GM18519 (cell line): ENCODE measurements at regions not wholly inside any gene's neighbourhood (a gene's known extent, or its start where the extent isn't known, plus 50 kb on each side); places are given as distances from the start of the nearest gene placed in this dataset.

Experiments used
- ATAC-seq: cut with Tn5 transposase; IDR thresholded peaks from one replicate; pipeline ENCODE4 v1.9.1; 2021; ENCODE audit warnings: mild to moderate bottlenecking, moderate library complexity; ENCODE audit not compliant: unreplicated experiment, low FRiP score

DNA sequence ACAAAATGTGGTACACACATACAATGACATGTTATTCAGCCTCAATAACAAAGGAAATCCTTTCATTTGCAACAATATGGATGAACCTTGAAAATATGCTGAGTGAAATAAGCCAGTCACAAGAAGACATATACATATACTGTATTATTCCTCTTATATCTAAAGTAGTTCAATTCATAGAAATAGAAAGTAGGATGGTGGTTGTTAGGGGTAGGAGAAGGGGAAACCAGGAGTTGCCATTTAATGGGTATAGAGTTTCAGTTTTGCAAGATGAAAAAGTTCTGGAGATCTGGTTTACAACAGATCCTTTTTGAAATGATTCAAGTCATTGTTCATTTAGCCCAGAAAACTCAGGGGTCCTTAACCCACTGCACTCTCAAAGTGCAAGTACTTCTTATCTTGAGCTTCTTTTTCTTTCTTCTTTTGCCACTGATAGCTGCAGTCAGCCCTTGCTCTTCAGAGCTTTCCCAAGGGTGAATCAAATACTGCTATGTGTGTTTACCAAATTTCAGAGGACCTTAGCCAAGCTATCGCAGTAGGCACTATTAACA lies 208.0 kb upstream of the EOMES start:
- no peak for ATAC-seq

DNA sequence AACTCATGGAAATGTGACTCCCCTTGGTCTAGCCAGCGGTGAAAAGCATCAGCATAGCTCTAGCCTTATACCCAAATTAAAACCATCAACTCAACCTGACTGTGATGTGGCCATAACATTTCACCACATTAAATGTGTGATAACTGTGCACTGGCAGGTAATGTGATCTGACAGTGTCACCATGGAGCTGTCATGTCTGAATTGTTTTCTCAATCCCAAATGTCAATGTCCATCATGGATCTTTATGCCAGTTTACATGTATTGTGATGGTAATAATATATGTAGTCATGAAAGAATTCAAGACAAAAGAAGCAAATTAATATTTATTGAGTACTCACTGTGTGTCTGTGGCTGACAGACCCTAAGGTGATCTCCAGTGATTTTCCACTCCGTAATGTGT lies 213.4 kb upstream of the EOMES start:
- ATAC-seq = no peak

DNA sequence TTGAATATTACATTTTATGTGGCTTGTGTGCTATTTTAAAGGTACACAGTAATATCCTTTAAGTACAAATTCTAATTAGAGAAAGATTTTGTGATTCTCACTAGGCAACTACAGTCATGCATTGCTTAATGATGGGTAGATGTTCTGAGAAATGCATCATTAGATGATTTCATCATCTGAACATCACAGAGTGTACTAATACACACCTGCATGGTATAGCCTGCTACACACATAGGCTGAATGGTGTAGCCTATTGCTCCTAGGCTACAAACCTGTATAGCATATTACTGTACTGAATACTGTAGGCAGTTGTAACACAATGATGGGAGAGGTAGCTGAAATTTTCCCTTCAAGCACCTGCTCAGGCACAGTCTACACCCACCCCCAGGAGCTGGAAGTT lies 217.4 kb upstream of the EOMES start:
- no peak for ATAC-seq

DNA sequence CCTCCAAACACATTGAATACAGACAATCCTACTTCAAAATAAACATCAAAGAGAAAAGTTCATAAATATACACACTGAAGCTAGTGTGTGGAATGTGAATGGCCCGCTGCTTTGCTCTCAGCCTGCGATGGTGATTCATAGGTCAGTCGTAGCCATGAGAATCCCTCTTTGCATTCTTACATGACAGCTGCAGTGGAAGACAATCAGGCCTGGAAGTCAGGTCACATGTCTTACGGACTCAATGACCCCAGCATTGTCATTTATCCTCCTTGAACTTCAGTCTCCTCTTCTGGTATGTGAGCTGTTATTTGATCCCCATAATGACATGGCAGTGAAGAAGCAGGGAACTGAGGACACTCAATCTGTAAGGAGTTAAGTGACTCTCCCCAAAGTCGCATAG lies 217.8 kb upstream of the EOMES start:
- ATAC-seq = no peak

DNA sequence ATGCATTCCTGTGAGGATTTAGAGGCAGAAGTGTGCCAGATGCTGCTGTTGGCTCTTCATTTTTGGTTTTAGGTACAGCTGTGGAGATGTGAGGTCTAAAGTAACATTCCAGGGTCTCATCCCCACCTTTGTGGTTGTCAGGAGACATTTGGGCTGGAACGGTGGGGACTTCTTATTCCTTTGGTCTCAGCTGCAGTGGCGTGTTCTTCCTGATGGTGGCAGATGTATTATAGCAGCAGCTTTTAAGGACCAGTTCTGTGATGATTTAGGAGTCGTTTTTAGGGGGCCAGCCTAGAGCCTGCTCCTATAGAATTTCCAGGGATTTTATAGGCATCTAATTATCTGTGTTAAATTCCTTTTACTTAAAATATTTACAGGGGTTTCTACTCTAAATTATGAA lies 221.0 kb upstream of the EOMES start:
- no peak for ATAC-seq

DNA sequence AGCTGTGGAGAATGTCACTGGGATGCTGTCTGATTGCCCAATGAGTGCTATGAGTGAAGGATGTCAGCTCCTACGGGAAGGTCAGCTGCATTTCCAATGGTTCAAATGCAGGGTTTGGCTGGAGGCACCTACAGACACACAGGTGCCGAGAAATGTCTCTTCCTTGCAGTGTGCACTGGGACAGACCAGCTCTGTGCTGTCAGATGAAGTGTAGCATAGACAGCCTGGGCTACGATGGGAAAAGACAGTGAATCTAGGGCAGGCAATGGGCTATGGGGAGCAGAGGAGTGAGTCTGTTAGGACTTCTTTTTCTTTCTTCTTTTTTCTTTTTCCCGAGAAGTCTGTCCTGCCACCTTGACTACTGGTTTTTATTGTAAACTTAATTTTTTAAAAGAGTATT lies 223.1 kb upstream of the EOMES start:
- no peak for ATAC-seq

DNA sequence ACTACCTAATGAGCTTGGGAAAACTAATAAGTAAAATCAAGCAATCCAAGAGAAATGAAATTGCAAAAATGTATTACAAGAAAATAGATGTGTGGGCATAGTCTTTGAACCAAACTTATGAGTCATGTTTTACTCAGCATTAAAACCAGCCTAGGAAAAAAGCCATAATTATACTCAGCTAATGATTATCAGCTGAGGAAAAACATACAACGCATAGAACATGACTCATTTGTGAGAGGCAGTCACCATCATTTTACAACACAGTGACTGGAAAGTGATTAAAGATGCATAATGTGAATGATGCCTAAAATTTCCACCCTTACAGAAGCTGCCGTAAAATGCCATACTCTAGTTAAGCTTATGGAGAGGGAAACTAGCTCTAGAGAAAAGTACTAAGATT lies 238.0 kb upstream of the EOMES start:
- no peak for ATAC-seq

DNA sequence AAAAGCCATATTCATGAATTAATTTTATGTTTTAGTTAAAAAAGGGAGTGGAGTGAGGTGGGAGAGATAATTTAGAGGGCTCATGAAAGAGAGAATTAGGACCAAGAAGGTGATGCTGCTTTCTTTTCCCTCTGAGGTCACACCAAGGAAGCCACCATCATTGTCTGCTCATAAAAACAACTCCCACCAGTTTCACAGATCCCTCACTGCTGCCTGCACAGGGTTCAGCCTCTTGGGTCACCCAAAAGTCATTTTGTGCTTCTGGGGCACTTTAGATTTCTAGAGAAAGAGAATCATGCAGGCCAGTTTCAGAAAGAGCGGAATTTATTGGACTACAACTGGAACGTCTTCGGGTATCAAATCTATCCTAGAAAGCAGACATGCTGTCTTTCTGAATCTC lies 241.4 kb upstream of the EOMES start:
- ATAC-seq = no peak

DNA sequence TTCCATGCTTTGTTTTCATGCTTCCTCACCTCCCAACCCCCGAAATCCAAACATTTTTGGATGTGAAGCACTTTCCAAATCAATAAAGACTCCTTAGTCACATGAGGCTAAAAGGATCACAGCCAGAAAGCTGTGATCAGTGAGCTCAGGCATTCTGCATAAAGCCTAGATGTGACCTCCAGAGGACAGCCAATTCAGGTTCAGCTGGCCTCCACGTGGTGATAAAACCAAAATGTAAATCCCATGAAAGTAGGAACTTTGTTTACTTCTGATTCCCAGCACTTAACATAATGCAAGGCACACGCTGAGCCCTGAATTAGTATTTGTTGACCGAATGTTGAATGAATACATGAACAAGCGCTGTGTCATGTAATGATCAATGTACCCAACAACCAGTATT lies 249.5 kb upstream of the EOMES start:
- no peak for ATAC-seq

DNA sequence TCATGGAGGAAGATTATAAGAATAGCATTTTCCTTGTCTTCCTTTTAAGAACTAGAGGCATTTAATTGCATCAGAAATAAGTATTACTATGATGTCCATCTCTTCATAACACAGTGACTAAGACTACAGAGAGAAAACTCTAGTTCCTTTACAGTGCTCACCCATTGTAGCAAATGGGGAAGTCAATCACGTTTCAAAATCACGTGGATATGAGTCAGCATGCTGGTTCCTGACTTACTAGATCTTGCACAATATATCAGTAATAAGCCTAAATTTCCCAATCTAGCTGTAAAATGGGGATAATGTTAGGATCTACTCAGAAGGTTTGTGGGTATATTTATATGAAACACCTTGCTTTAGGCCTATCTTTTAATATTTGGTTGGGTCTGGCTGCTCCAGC lies 254.8 kb upstream of the EOMES start:
- ATAC-seq = no peak

DNA sequence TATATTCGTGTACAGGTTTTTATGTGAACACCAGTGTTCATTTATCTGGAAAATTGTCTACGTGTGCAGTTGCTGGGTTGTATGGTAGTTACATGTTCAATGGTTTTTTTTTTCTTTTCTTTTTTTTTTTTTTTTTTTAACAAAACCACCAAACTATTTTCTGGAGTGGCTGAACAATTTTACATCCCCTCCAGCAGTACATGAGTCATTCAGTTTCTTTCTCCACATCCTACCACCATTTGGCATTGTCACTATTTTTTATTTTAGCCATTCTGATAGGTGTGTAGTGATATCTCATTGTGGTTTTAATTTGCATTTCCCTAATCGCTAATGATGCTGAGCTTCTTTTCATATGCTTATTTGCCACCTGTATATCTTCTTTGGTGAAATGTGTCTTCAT lies 256.3 kb upstream of the EOMES start:
- no peak for ATAC-seq

DNA sequence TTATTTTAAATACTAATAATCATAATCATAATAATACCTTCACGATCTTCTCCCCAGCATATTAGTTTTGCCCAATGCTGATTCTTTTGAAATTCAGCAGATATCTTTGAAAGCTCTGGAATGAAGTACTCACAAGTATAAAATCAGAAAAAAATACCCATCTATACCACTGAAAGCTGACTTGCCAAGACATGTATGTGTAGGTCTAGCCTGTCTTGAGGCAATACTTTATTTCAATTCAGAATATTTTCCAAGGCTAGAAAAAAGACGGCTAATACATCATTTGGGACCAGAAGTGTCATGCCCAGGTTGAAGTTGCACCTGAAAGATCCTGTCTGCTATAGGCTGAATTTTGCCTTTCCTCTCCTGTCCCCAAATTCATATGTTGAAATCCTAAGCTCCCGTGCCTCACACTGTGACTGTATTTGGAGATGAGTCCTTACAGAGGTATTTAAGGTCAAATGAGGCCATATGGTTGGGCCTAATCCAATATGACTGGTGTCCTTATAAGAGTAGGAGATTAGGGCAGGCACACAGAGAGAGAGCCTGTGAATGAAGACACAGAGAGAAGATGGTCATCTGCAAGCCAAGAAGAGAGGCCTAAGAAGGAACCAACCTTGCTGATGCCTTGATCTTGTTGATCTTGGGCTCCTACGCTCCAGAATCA lies 255.9 kb upstream of the CMC1 start:
- no peak for ATAC-seq

DNA sequence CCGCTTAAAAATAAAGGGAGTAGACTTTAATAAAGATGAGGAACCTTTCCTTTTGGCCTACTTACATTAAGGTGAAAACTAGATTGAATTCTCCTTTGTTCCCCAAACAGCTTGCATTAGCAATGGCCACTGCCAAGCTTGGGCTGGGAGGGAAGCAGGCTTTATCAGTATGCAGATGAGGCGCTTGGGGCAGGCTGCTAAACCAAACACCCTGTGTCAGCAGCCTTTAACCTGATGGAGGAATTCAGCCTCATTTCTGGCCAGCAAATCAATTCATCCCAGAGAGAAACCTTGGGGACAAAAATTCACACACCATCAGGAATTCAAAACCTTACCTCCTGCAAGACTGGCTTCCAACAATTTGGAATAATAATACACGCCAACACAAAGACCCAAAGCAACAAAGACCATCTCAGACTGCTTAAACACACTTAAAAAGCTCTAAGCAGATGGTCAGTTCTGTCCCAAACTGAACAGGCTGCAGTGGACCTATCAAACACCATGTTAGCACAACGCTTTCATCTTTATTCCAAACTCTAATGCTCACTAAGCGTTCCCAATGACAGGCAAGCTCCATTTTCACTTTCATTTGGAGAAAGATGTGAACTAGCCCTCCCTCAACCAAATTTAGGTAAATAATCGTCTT lies 255.1 kb upstream of the CMC1 start:
- no peak for ATAC-seq

DNA sequence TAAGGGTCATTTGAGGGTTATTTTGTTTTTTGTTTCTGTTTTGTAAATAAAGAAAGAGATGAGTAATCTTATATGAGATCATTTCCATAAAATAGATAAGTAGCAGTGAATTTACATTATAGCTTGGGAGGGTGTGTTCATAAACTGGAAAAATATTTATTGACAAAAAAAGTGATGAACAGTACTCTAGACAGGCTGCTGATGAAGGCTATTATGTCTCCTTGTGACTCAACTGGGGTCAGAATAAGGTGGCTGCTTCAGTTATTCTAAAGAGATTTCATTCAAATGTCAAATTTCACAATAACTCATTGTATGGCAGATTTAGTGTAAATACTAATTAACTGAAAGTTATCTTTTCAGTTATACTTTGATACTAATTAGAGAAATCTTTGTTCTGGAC lies 251.1 kb upstream of the CMC1 start:
- no peak for ATAC-seq

DNA sequence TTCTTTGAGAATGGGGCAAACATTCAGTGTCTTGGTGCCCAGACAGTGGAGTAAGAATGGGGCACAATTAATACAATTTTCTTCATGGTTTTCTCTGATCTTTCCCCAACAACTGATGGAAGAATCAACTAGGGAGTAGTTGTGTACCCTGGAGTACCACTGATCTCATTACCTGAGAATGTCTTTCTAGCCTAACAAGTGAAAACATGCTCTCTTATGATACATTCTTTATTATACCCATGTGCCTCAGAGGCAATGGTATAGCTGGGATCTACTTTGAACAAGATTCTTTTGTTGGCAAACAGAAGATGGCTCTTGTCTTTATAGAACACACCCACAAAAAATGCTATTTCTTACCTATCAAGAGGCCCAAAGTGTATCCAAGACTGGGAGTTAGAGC lies 250.6 kb upstream of the CMC1 start:
- ATAC-seq = no peak

DNA sequence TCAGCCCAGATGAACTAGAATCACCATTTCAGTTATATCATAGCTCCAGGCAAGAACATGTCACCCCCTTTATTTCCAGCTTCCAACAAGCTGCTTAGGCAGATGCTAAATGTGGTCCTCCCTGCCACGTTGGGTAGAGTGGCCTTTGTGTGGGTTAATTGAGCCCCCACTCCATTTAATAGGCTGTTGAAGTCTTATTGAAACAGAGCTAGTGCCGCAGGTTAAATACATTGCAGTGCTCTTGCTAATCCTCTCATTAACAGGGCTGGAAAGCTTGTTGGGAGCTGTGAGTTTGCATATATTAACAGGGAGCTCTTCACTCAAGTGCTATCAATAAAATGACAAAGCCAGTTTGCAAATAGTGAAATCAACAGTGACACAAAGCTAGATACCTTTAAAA lies 248.4 kb upstream of the CMC1 start:
- no peak for ATAC-seq

DNA sequence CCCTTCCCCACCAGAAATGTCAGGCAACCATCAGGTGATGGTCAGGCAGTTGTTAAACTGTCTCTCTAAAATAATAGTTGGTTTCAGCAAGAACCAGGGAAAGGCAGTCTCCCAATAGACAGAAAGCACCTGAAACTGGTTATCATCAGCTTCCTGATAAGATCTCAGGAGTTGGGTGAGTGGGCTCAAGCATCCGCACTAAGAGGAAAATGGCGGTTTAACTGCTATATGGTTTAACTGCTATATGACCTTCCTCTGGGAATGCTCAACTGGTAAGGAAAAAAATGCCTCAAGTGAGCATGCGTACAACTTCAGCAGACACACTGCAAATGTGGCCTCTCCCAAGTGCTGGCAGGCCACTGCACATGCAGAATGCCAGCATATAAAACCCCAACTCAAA lies 240.8 kb upstream of the CMC1 start:
- no peak for ATAC-seq

DNA sequence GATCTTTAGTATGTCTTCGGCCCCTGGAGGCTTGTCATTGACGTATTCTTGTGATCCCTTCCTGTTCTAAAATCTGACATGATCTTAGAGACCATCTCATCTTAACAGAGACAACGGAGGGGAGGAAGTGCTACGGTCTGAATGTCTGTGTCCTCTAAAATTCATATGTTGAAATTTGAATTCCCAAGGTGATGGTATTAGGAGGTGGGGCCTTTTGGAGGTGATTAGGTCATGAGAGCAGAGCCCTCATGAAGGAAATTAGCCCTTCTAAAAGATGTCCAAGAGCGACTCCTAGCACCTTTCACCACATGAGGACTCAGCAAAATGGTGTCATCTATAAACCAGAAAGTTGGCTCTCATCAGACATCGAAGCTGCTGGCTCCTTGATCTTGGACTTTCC lies 233.2 kb upstream of the CMC1 start:
- ATAC-seq = no peak

DNA sequence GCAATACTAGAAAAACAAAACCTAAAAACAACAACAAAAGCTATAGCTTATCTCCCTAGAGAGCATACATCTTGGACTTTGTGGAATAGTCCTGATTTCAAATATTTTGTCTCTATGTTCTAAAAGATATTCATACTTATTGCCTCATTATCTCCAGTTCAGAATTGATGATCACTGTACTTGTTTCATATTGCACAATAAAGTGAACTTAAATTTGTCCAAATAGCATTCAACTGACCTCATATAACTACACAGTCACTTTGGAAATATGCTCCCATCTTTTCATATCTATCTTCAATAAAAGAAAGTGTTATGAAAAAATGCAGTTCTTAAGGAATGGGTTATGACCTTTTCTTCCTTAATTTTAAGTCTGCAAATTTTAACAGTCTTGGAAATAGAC lies 228.6 kb upstream of the CMC1 start:
- no peak for ATAC-seq

DNA sequence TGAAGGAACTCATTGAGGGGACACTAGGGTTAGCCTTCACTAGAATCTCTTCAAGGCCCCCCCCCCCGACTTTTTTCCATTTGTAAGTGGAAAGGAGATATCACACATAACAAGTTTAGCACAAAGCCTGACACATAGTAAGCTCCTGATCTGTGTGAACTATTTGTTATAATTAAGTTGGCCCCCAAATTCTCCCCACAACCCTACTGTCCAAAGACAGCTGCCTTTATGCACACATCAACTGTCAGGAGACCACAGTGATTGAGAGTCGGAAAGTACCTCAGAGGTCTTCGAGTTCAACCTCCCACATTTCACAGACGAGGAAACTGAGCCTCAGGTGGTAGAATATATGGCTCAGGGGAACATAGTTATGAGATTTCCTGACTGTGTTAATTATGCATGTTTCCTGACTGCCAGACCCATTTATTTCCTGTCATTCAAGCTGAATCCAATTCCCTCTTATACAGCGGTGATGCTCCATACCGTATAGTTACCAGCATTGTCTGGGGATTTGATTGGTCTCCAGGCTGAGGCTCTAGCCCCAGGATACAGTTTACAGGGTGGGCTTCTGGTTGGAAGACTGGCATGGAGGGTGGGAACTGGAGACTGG lies 227.4 kb upstream of the CMC1 start:
- ATAC-seq = no peak

DNA sequence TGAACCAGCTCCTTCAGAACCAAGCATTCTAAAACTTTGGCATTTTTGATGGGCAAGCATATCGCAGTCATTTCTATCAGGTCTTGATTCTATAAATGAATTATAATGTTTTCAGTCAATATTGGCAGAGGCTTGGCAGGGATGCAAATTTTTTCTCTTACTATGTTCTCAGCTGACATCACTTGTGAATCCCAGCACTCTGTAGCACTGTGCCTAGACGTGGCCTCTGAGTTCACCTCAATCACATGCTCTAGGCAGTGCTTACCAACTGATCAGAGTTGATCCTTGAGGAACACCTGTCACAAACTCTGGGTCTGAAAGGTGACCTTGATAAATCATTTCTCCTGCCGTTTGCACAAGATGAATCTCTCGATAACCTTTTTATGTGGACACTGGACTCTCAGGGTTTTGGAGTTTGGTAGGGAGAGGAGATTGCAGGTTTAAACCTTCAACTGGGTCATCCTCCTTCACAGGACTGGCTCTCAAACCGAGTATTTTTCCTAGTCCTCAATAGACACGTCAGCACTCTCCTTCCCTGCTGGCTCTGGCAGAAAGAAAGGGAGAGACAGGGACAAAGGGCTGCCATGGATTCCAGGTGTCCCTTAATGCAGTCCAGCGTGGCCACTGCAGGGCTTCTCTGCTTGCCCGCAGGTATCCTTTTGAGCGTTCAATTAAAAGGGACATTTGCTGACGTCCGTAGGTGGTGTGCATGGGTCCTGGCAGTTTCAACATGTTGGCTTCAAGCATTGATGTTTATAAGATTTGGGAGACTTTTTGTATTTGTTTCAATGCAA lies 222.3 kb upstream of the CMC1 start:
- no peak for ATAC-seq
